GM23338 (cell line): ENCODE measurements at regions not wholly inside any gene's neighbourhood (a gene's known extent, or its start where the extent isn't known, plus 50 kb on each side); places are given as distances from the start of the nearest gene placed in this dataset.

Experiments
- ATAC-seq: fragments of 200-7000 bp; cut with Tn5 transposase; 3 replicates; pipeline ENCODE4 v1.9.1; 2020
- DNase-seq: peaks from one replicate; pipeline ENCODE4 v3.0.0-alpha.2; 2015; ENCODE audit warnings: low spot score
- H2AFZ ChIP-seq: fragments of 200-600 bp; sonication (generic); 2 replicates; pipeline ENCODE4 v1.8.0; 2016; ENCODE audit warnings: antibody characterized with exemption, mild to moderate bottlenecking, moderate library complexity
- H3F3A ChIP-seq: fragments of 200-600 bp; sonication (generic); replicated peaks from 2 replicates; pipeline ENCODE4 v1.8.0; 2017; ENCODE audit warnings: antibody characterized with exemption, mixed run types, low read depth
- H3K27ac ChIP-seq: fragments of 200-600 bp; sonication (generic); 2 replicates; pipeline ENCODE4 v1.6.1; 2016; ENCODE audit warnings: low read depth
- H3K27me3 ChIP-seq: fragments of 200-600 bp; sonication (generic); 2 replicates; pipeline ENCODE4 v1.8.0; 2016; ENCODE audit warnings: mild to moderate bottlenecking, mixed run types, moderate library complexity; ENCODE audit not compliant: insufficient read depth
- H3K36me3 ChIP-seq: fragments of 200-600 bp; sonication (generic); 2 replicates; pipeline ENCODE4 v1.8.0; 2016; ENCODE audit warnings: mild to moderate bottlenecking; ENCODE audit not compliant: insufficient read depth
- H3K4me1 ChIP-seq: fragments of 200-600 bp; sonication (generic); 2 replicates; pipeline ENCODE4 v1.8.0; 2016; ENCODE audit warnings: mild to moderate bottlenecking, moderate library complexity; ENCODE audit not compliant: insufficient read depth
- H3K4me2 ChIP-seq: fragments of 200-600 bp; sonication (generic); 2 replicates; pipeline ENCODE4 v1.7.1; 2017; ENCODE audit warnings: mixed run types
- H3K4me3 ChIP-seq: fragments of 200-600 bp; sonication (generic); 2 replicates; pipeline ENCODE4 v1.6.1; 2016; ENCODE audit warnings: mixed run types
- H3K79me2 ChIP-seq: fragments of 200-600 bp; sonication (generic); replicated peaks from 2 replicates; pipeline ENCODE4 v1.8.0; 2017; ENCODE audit warnings: mild to moderate bottlenecking; ENCODE audit not compliant: insufficient read depth
- H3K9me2 ChIP-seq: fragments of 200-600 bp; sonication (generic); 2 replicates; pipeline ENCODE4 v1.8.0; 2017; ENCODE audit not compliant: insufficient read depth
- H4K20me1 ChIP-seq: fragments of 200-600 bp; sonication (generic); replicated peaks from 2 replicates; pipeline ENCODE4 v1.8.0; 2017; ENCODE audit warnings: mild to moderate bottlenecking; ENCODE audit not compliant: insufficient read depth
- H3K27ac Mint-ChIP-seq: 2 replicates; pipeline ENCODE4 v1.8.0; 2020; ENCODE audit warnings: inconsistent platforms, mild to moderate bottlenecking, moderate library complexity, mixed read lengths
- H3K27me3 Mint-ChIP-seq: 3 replicates; pipeline ENCODE4 v1.8.0; 2022; ENCODE audit warnings: low read depth, mild to moderate bottlenecking, moderate library complexity, mixed read lengths, inconsistent platforms; ENCODE audit not compliant: insufficient read depth, poor library complexity
- H3K36me3 Mint-ChIP-seq: 3 replicates; pipeline ENCODE4 v1.8.0; 2021; ENCODE audit warnings: low read depth, mild to moderate bottlenecking, inconsistent platforms, moderate library complexity, mixed read lengths
- H3K4me1 Mint-ChIP-seq: 3 replicates; pipeline ENCODE4 v1.8.0; 2020; ENCODE audit warnings: mild to moderate bottlenecking, inconsistent platforms, mixed read lengths
- H3K4me3 Mint-ChIP-seq: 3 replicates; pipeline ENCODE4 v1.8.0; 2021; ENCODE audit warnings: moderate library complexity, mild to moderate bottlenecking, inconsistent platforms, mixed read lengths
- H3K9me3 Mint-ChIP-seq: 3 replicates; pipeline ENCODE4 v1.8.0; 2020; ENCODE audit warnings: moderate library complexity, mild to moderate bottlenecking, inconsistent platforms, mixed read lengths
- CREB1 ChIP-seq: fragments of 250-450 bp; sonication (Bioruptor Pico); IDR thresholded peaks from 2 replicates; pipeline ENCODE4 v1.5.0; 2020; ENCODE audit warnings: low read depth, mild to moderate bottlenecking, moderate library complexity
- EZH2 ChIP-seq: fragments of 200-600 bp; sonication (generic); IDR thresholded peaks from one replicate; pipeline ENCODE4 v1.8.0; 2017; ENCODE audit warnings: antibody characterized with exemption, mild to moderate bottlenecking, low read depth; ENCODE audit not compliant: unreplicated experiment
- EZH2phosphoT487 ChIP-seq: fragments of 200-600 bp; sonication (generic); IDR thresholded peaks from one replicate; pipeline ENCODE4 v1.8.1; 2018; ENCODE audit warnings: antibody characterized with exemption; ENCODE audit not compliant: unreplicated experiment
- NANOG ChIP-seq: IDR thresholded peaks from 2 replicates; pipeline ENCODE4 v1.6.1; 2016; ENCODE audit warnings: antibody characterized with exemption, borderline replicate concordance
- POLR2AphosphoS5 ChIP-seq: IDR thresholded peaks from 2 replicates; pipeline ENCODE4 v1.6.1; 2016; ENCODE audit warnings: antibody characterized with exemption, low read depth
- STAT1 ChIP-seq: IDR thresholded peaks from one replicate; pipeline ENCODE4 v1.6.1; 2016; ENCODE audit warnings: antibody characterized with exemption; ENCODE audit not compliant: unreplicated experiment
- TF ChIP-seq, protein P1 (sequence below): IDR thresholded peaks from one replicate; pipeline ENCODE4 v1.6.1; 2018; ENCODE audit warnings: antibody characterized with exemption; ENCODE audit not compliant: unreplicated experiment
- TF ChIP-seq, protein P2 (sequence below), 2 experiments: fragments of 200-600 bp in 1 of 2; sonication (generic) in 1 of 2; conservative IDR thresholded peaks; 2 replicates each; pipeline versions ENCODE4 v1.5.1 to v1.6.1; 2016 to 2017; ENCODE audit warnings: antibody characterized with exemption in 2 of 2, low read depth in 2 of 2, mild to moderate bottlenecking in 2 of 2, moderate library complexity in 1 of 2
- TF ChIP-seq, protein P3 (sequence below): IDR thresholded peaks from 2 replicates; pipeline ENCODE4 v1.6.1; 2016; ENCODE audit warnings: antibody characterized with exemption

DNA sequence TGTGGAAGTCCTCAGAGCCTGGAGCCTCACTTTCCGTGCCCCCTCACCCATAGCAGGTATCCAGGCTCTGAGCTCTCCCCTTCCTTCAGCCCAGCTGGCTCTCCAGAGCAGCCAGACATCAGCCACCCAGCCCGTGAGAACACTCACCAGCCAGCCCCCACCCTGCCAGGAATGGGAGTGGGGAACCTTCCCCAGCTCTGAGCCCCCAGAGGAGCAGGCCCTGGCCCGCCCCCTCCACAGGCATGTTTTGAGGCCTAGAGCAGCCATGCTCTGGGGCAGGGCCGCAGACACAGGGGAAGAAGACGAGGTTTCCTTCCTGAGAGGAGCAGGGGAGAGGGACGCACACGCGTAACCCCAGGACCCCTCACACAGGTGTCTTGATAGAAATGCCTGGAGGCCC, 70.0 kb upstream of the COL13A1 start:
- Histone ChIP-seq H3K79me2 (no peaks in the 10 kb centered on the region), H3K4me2 (no peak overlapping the region), H2AFZ (no peak overlapping the region), H3K4me3 (no peak overlapping the region), H3K27ac (no peak overlapping the region), H3K9me2 (no peaks in the 10 kb centered on the region), H3K4me1 (no peaks in the 10 kb centered on the region), H3F3A (no peaks in the 10 kb centered on the region), H4K20me1 (no peaks in the 10 kb centered on the region), H3K27me3 (no peaks in the 10 kb centered on the region), H3K36me3 (no peaks in the 10 kb centered on the region)
- ATAC-seq = no peak
- Mint-ChIP-seq H3K9me3 (peaks cover 11% of the 10 kb centered on the region), H3K27ac (no peak overlapping the region; the same call in 1 of the 2 replicates), H3K27me3 (peaks cover 1% of the 10 kb centered on the region), H3K4me3 (no peak overlapping the region), H3K4me1 (peaks cover 13% of the 10 kb centered on the region), H3K36me3 (no peaks in the 10 kb centered on the region)
- DNase-seq = no peak
- no peak for TF ChIP-seq NANOG
- TF ChIP-seq EZH2 = no peak
- TF ChIP-seq POLR2AphosphoS5 = no peak
- no peak for TF ChIP-seq EZH2phosphoT487
- TF ChIP-seq, protein P1, sequence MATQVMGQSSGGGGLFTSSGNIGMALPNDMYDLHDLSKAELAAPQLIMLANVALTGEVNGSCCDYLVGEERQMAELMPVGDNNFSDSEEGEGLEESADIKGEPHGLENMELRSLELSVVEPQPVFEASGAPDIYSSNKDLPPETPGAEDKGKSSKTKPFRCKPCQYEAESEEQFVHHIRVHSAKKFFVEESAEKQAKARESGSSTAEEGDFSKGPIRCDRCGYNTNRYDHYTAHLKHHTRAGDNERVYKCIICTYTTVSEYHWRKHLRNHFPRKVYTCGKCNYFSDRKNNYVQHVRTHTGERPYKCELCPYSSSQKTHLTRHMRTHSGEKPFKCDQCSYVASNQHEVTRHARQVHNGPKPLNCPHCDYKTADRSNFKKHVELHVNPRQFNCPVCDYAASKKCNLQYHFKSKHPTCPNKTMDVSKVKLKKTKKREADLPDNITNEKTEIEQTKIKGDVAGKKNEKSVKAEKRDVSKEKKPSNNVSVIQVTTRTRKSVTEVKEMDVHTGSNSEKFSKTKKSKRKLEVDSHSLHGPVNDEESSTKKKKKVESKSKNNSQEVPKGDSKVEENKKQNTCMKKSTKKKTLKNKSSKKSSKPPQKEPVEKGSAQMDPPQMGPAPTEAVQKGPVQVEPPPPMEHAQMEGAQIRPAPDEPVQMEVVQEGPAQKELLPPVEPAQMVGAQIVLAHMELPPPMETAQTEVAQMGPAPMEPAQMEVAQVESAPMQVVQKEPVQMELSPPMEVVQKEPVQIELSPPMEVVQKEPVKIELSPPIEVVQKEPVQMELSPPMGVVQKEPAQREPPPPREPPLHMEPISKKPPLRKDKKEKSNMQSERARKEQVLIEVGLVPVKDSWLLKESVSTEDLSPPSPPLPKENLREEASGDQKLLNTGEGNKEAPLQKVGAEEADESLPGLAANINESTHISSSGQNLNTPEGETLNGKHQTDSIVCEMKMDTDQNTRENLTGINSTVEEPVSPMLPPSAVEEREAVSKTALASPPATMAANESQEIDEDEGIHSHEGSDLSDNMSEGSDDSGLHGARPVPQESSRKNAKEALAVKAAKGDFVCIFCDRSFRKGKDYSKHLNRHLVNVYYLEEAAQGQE = no peak
- TF ChIP-seq, protein P2, sequence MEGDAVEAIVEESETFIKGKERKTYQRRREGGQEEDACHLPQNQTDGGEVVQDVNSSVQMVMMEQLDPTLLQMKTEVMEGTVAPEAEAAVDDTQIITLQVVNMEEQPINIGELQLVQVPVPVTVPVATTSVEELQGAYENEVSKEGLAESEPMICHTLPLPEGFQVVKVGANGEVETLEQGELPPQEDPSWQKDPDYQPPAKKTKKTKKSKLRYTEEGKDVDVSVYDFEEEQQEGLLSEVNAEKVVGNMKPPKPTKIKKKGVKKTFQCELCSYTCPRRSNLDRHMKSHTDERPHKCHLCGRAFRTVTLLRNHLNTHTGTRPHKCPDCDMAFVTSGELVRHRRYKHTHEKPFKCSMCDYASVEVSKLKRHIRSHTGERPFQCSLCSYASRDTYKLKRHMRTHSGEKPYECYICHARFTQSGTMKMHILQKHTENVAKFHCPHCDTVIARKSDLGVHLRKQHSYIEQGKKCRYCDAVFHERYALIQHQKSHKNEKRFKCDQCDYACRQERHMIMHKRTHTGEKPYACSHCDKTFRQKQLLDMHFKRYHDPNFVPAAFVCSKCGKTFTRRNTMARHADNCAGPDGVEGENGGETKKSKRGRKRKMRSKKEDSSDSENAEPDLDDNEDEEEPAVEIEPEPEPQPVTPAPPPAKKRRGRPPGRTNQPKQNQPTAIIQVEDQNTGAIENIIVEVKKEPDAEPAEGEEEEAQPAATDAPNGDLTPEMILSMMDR (conservative IDR thresholded peaks at IDR 0.05; ENCODE audit: low read depth in 2 of 2) = no peak
- TF ChIP-seq STAT1 = no peak
- no peak for TF ChIP-seq CREB1
- TF ChIP-seq, protein P3, sequence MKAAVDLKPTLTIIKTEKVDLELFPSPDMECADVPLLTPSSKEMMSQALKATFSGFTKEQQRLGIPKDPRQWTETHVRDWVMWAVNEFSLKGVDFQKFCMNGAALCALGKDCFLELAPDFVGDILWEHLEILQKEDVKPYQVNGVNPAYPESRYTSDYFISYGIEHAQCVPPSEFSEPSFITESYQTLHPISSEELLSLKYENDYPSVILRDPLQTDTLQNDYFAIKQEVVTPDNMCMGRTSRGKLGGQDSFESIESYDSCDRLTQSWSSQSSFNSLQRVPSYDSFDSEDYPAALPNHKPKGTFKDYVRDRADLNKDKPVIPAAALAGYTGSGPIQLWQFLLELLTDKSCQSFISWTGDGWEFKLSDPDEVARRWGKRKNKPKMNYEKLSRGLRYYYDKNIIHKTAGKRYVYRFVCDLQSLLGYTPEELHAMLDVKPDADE = no peak
